Stomach smooth muscle (tissue), 2 donors: ENCODE measurements at regions not wholly inside any gene's neighbourhood (a gene's known extent, or its start where the extent isn't known, plus 50 kb on each side); places are given as distances from the start of the nearest gene placed in this dataset.
"Not testable (repeated sequence)": the region's sequence is repeated elsewhere in the genome, so short reads cannot be mapped to it uniquely, and the experiment has no call there.

ENCODE experiments used
- H3K27ac ChIP-seq: one replicate; pipeline ENCODE4 v1.7.0; 2013; ENCODE audit warnings: mild to moderate bottlenecking, low read length, inconsistent platforms
- H3K27me3 ChIP-seq, 2 donors: one replicate each; pipeline ENCODE4 v1.7.0; 2013; ENCODE audit warnings: low read length in 2 of 2; ENCODE audit not compliant: insufficient read depth in 2 of 2, control insufficient read depth in 1 of 2
- H3K36me3 ChIP-seq, 2 donors: one replicate each; pipeline ENCODE4 v1.7.0; 2013; ENCODE audit warnings: low read length in 2 of 2; ENCODE audit not compliant: control insufficient read depth in 2 of 2, insufficient read depth in 2 of 2
- H3K4me1 ChIP-seq: one replicate; pipeline ENCODE4 v1.7.0; 2013; ENCODE audit warnings: low read length; ENCODE audit not compliant: control insufficient read depth, insufficient read depth
- H3K4me3 ChIP-seq, 2 donors: one replicate each; pipeline ENCODE4 v1.7.0; 2013; ENCODE audit warnings: low read length in 2 of 2
- H3K9ac ChIP-seq, 2 donors: one replicate each; pipeline ENCODE4 v1.7.0; 2013; ENCODE audit warnings: low read length in 2 of 2, mild to moderate bottlenecking in 1 of 2
- H3K9me3 ChIP-seq, 2 donors: one replicate each; pipeline ENCODE4 v1.7.0; 2013; ENCODE audit warnings: low read length in 2 of 2; ENCODE audit not compliant: control insufficient read depth in 2 of 2
- donor health status: healthy.
- donor health status: Pancreatic carcinoma.

- no peaks in the 10 kb centered on the region for H3K27me3 ChIP-seq
- H3K9me3 ChIP-seq: no peaks in the 10 kb centered on the region
- no peaks in the 10 kb centered on the region for H3K4me1 ChIP-seq
- no peak overlapping the region for H3K4me3 ChIP-seq
- H3K27ac ChIP-seq: no peak overlapping the region
- no peak overlapping the region for H3K9ac ChIP-seq
- no peaks in the 10 kb centered on the region for H3K36me3 ChIP-seq
Observed at GRCh38 chr3:81997390-81997789, 235.9 kb upstream of the GBE1 start.

GRCh38 chr3:81995329-81995728 lies 233.9 kb upstream of the GBE1 start:
- Histone ChIP-seq H3K9me3 (no peaks in the 10 kb centered on the region), H3K9ac (no peak overlapping the region), H3K4me1 (no peaks in the 10 kb centered on the region), H3K36me3 (no peaks in the 10 kb centered on the region), H3K4me3 (no peak overlapping the region), H3K27ac (no peak overlapping the region), H3K27me3 (no peaks in the 10 kb centered on the region)

GRCh38 chr3:81989758-81990157 lies 228.3 kb upstream of the GBE1 start:
- Histone ChIP-seq H3K4me1 (no peaks in the 10 kb centered on the region), H3K9me3 (no peaks in the 10 kb centered on the region), H3K27me3 (no peaks in the 10 kb centered on the region), H3K36me3 (no peaks in the 10 kb centered on the region), H3K9ac (no peak overlapping the region), H3K4me3 (no peak overlapping the region), H3K27ac (no peak overlapping the region)

GRCh38 chr3:81989274-81989673 lies 227.8 kb upstream of the GBE1 start:
- Histone ChIP-seq H3K36me3 (no peaks in the 10 kb centered on the region), H3K4me1 (no peaks in the 10 kb centered on the region), H3K9me3 (no peaks in the 10 kb centered on the region), H3K9ac (no peak overlapping the region), H3K27ac (no peak overlapping the region), H3K27me3 (no peaks in the 10 kb centered on the region), H3K4me3 (no peak overlapping the region)

GRCh38 chr3:81987412-81987811 lies 226.0 kb upstream of the GBE1 start:
- not testable (repeated sequence) for H3K27ac ChIP-seq, H3K36me3 ChIP-seq

GRCh38 chr3:81985996-81986723 lies 224.7 kb upstream of the GBE1 start:
- no peak overlapping the region for H3K4me3 ChIP-seq
- H3K36me3 ChIP-seq: no peaks in the 10 kb centered on the region
- H3K27me3 ChIP-seq: no peaks in the 10 kb centered on the region
- H3K9me3 ChIP-seq: no peaks in the 10 kb centered on the region
- H3K27ac ChIP-seq: no peak overlapping the region
- H3K4me1 ChIP-seq: no peaks in the 10 kb centered on the region
- H3K9ac ChIP-seq: no peak overlapping the region

More at GRCh38 chr3:81987412-81987811, 226.0 kb upstream of the GBE1 start:
- not testable (repeated sequence) for H3K9me3 ChIP-seq, H3K9ac ChIP-seq, H3K4me3 ChIP-seq, H3K27me3 ChIP-seq, H3K4me1 ChIP-seq

- H3K9ac ChIP-seq: no peak overlapping the region
Observed at GRCh38 chr3:81983382-81983781, 221.9 kb upstream of the GBE1 start.

GRCh38 chr3:81980596-81981494 lies 219.4 kb upstream of the GBE1 start:
- Histone ChIP-seq H3K27me3 (no peaks in the 10 kb centered on the region), H3K9me3 (no peaks in the 10 kb centered on the region), H3K27ac (no peak overlapping the region), H3K4me3 (no peak overlapping the region), H3K36me3 (no peaks in the 10 kb centered on the region), H3K9ac (no peak overlapping the region), H3K4me1 (no peaks in the 10 kb centered on the region)

More at GRCh38 chr3:81983382-81983781, 221.9 kb upstream of the GBE1 start:
- Histone ChIP-seq H3K9me3 (no peaks in the 10 kb centered on the region), H3K4me1 (no peaks in the 10 kb centered on the region), H3K27ac (no peak overlapping the region), H3K4me3 (no peak overlapping the region), H3K36me3 (no peaks in the 10 kb centered on the region), H3K27me3 (no peaks in the 10 kb centered on the region)

- no peaks in the 10 kb centered on the region for H3K9me3 ChIP-seq
- no peak overlapping the region for H3K9ac ChIP-seq
- H3K4me3 ChIP-seq: no peak overlapping the region
- no peak overlapping the region for H3K27ac ChIP-seq
- no peaks in the 10 kb centered on the region for H3K27me3 ChIP-seq
- no peaks in the 10 kb centered on the region for H3K36me3 ChIP-seq
- H3K4me1 ChIP-seq: no peaks in the 10 kb centered on the region
Observed at GRCh38 chr3:81974751-81975150, 213.3 kb upstream of the GBE1 start.

GRCh38 chr3:81968658-81969057 lies 207.2 kb upstream of the GBE1 start:
- no peak overlapping the region for H3K9ac ChIP-seq
- H3K4me3 ChIP-seq: no peak overlapping the region
- H3K4me1 ChIP-seq: no peaks in the 10 kb centered on the region
- H3K9me3 ChIP-seq: no peaks in the 10 kb centered on the region
- no peaks in the 10 kb centered on the region for H3K27me3 ChIP-seq
- H3K27ac ChIP-seq: no peak overlapping the region
- no peaks in the 10 kb centered on the region for H3K36me3 ChIP-seq

- Histone ChIP-seq H3K9me3 (no peaks in the 10 kb centered on the region), H3K27me3 (no peaks in the 10 kb centered on the region), H3K9ac (no peak overlapping the region), H3K4me1 (no peaks in the 10 kb centered on the region), H3K36me3 (no peaks in the 10 kb centered on the region), H3K4me3 (no peak overlapping the region), H3K27ac (no peak overlapping the region)
Observed at GRCh38 chr3:81967393-81967792, 205.9 kb upstream of the GBE1 start.
